GM06990 (cell line): ENCODE measurements at regions not wholly inside any gene's neighbourhood (a gene's known extent, or its start where the extent isn't known, plus 50 kb on each side); places are given as distances from the start of the nearest gene placed in this dataset.

ENCODE experiments used
- DNase-seq: peaks from one replicate; pipeline ENCODE4 v3.0.0-alpha.2; 2011; ENCODE audit not compliant: insufficient read length; ENCODE audit errors: extremely low read depth
- H3K27me3 ChIP-seq: replicated peaks from 2 replicates; pipeline ENCODE4 v1.6.0; 2011; ENCODE audit warnings: low read length; ENCODE audit not compliant: control insufficient read depth, insufficient read depth
- H3K36me3 ChIP-seq: 2 replicates; pipeline ENCODE4 v1.5.1; 2011; ENCODE audit warnings: low read length; ENCODE audit not compliant: control insufficient read depth, insufficient read depth
- H3K4me3 ChIP-seq: replicated peaks from 2 replicates; pipeline ENCODE4 v1.5.1; 2011; ENCODE audit warnings: low read depth, mild to moderate bottlenecking, control low read depth, low read length
- CTCF ChIP-seq: IDR thresholded peaks from 2 replicates; pipeline ENCODE4 v1.5.1; 2011; ENCODE audit warnings: low read length, control low read depth, mild to moderate bottlenecking, inconsistent platforms; ENCODE audit not compliant: insufficient read depth, poor library complexity, severe bottlenecking

GRCh38 chr2:234606896-234607295 lies 110.0 kb upstream of the ARL4C start:
- Histone ChIP-seq H3K4me3 (no peak overlapping the region), H3K27me3 (no peaks in the 10 kb centered on the region), H3K36me3 (no peaks in the 10 kb centered on the region)
- DNase-seq, result no peak
- no peak for TF ChIP-seq CTCF

- no peak for DNase-seq
Observed at GRCh38 chr2:234603619-234604018, 106.7 kb upstream of the ARL4C start.

GRCh38 chr2:234601213-234601612 lies 104.3 kb upstream of the ARL4C start:
- DNase-seq, result no peak
- Histone ChIP-seq H3K27me3 (no peaks in the 10 kb centered on the region), H3K36me3 (no peaks in the 10 kb centered on the region), H3K4me3 (no peak overlapping the region)
- TF ChIP-seq CTCF, result no peak

More at GRCh38 chr2:234603619-234604018, 106.7 kb upstream of the ARL4C start:
- no peak overlapping the region for H3K4me3 ChIP-seq
- no peaks in the 10 kb centered on the region for H3K36me3 ChIP-seq
- H3K27me3 ChIP-seq, result no peaks in the 10 kb centered on the region
- TF ChIP-seq CTCF, result no peak

- no peak overlapping the region for H3K4me3 ChIP-seq
- H3K36me3 ChIP-seq, result no peaks in the 10 kb centered on the region
- H3K27me3 ChIP-seq, result no peaks in the 10 kb centered on the region
- no peak for DNase-seq
- no peak for TF ChIP-seq CTCF
Observed at GRCh38 chr2:234597576-234597861, 100.6 kb upstream of the ARL4C start.

- no peak for DNase-seq
- no peak overlapping the region for H3K4me3 ChIP-seq
Observed at GRCh38 chr2:234596696-234597575, 100.1 kb upstream of the ARL4C start.

More at GRCh38 chr2:234596696-234597575, 100.1 kb upstream of the ARL4C start:
- H3K27me3 ChIP-seq, result no peaks in the 10 kb centered on the region
- TF ChIP-seq CTCF, result no peak
- no peaks in the 10 kb centered on the region for H3K36me3 ChIP-seq
